NCI-H1092 treated with DMSO at 0.1 percent for 48 hours (cell line): ENCODE measurements at regions not wholly inside any gene's neighbourhood (a gene's known extent, or its start where the extent isn't known, plus 50 kb on each side); places are given as distances from the start of the nearest gene placed in this dataset.

Source experiments
- DNase-seq: peaks from one replicate; lab custom pipeline; 2025; lab: John Stamatoyannopoulos, UW

- no peak for DNase-seq
These were observed 212.7 kb downstream of the HNMT start for GRCh38 chr2:138176862-138177439.

- DNase-seq: no peak
These were observed 213.4 kb downstream of the HNMT start for GRCh38 chr2:138177693-138178092.

- DNase-seq: no peak
These were observed 216.6 kb downstream of the HNMT start for GRCh38 chr2:138180692-138181386.

GRCh38 chr2:138182250-138182936, 218.1 kb downstream of the HNMT start:
- DNase-seq: no peak

- no peak for DNase-seq
These were observed 218.7 kb downstream of the HNMT start for GRCh38 chr2:138182937-138183312.

- DNase-seq: no peak
These were observed 219.4 kb downstream of the HNMT start for GRCh38 chr2:138183705-138184104.

GRCh38 chr2:138184428-138184827, 220.2 kb downstream of the HNMT start:
- DNase-seq: no peak

- no peak for DNase-seq
These were observed 221.6 kb downstream of the HNMT start for GRCh38 chr2:138185827-138186226.

GRCh38 chr2:138187221-138187620, 222.9 kb downstream of the HNMT start:
- no peak for DNase-seq

- DNase-seq: no peak
These were observed 226.7 kb downstream of the HNMT start for GRCh38 chr2:138190999-138191398.

GRCh38 chr2:138193416-138194213, 229.3 kb downstream of the HNMT start:
- no peak for DNase-seq

- no peak for DNase-seq
These were observed 237.0 kb downstream of the HNMT start for GRCh38 chr2:138201286-138201685.

- DNase-seq: no peak
These were observed 238.5 kb downstream of the HNMT start for GRCh38 chr2:138202762-138203161.

- no peak for DNase-seq
These were observed 241.0 kb downstream of the HNMT start for GRCh38 chr2:138205281-138205680.

- no peak for DNase-seq
These were observed 243.0 kb downstream of the HNMT start for GRCh38 chr2:138207074-138207930.

- DNase-seq: no peak
These were observed 244.7 kb downstream of the HNMT start for GRCh38 chr2:138209009-138209408.

GRCh38 chr2:138210487-138210886, 246.2 kb downstream of the HNMT start:
- no peak for DNase-seq

- DNase-seq: no peak
These were observed 248.2 kb downstream of the HNMT start for GRCh38 chr2:138212434-138212833.

- DNase-seq: no peak
These were observed 248.8 kb downstream of the HNMT start for GRCh38 chr2:138213084-138213483.

GRCh38 chr2:138213624-138214023, 249.4 kb downstream of the HNMT start:
- no peak for DNase-seq

GRCh38 chr2:138215958-138216357, 251.7 kb downstream of the HNMT start:
- no peak for DNase-seq

GRCh38 chr2:138217975-138218374, 253.7 kb downstream of the HNMT start:
- no peak for DNase-seq
